IMR-90 (cell line): ENCODE measurements at regions not wholly inside any gene's neighbourhood (a gene's known extent, or its start where the extent isn't known, plus 50 kb on each side); places are given as distances from the start of the nearest gene placed in this dataset.
A peak's percentile ranks its signal among the peaks of the same experiment; 100 is the strongest.

Experiments used
- ATAC-seq: fragments of 200-7000 bp; cut with Tn5 transposase; 2 replicates; pipeline ENCODE4 v1.9.1; 2020; ENCODE audit warnings: low read depth, mild to moderate bottlenecking, moderate library complexity
- BruUV-seq: library from RNA; stranded (reverse); fragments of 400-500 nt; replicated peaks from 2 replicates; lab custom pipeline; 2021; lab: Mats Ljungman, UMichigan
- CTCF ChIA-PET: fragments of 300-600 bp; formaldehyde crosslinking; extraction: SDS; loops from one replicate; lab custom pipeline; 2021; ENCODE audit warnings: antibody characterized with exemption; lab: Yijun Ruan, JAX
- POLR2A ChIA-PET: fragments of 300-600 bp; sonication (Branson Sonifier 250); formaldehyde crosslinking; loops from one replicate; lab custom pipeline; 2022; ENCODE audit warnings: antibody characterized with exemption; ENCODE audit not compliant: unreplicated experiment; lab: Charles Lee
- DNase-seq: peaks from one replicate; pipeline ENCODE4 v3.0.0; 2013
- H2AFZ ChIP-seq: replicated peaks from 2 replicates; pipeline ENCODE3; 2013; ENCODE audit warnings: low read length, mild to moderate bottlenecking; ENCODE audit not compliant: poor library complexity
- H2AK5ac ChIP-seq: 2 replicates; pipeline ENCODE4 v1.6.1; 2013; ENCODE audit warnings: low read depth, low read length, inconsistent platforms
- H2AK9ac ChIP-seq: replicated peaks from 2 replicates; pipeline ENCODE3; 2013; ENCODE audit warnings: mild to moderate bottlenecking, low read depth, low read length, moderate library complexity; ENCODE audit not compliant: poor library complexity
- H2BK120ac ChIP-seq: 2 replicates; pipeline ENCODE4 v1.6.1; 2013; ENCODE audit warnings: low read depth, low read length, inconsistent platforms
- H2BK15ac ChIP-seq: 3 replicates; pipeline ENCODE4 v1.6.1; 2013; ENCODE audit warnings: low read depth, low read length, inconsistent platforms
- H2BK20ac ChIP-seq: 2 replicates; pipeline ENCODE4 v1.6.1; 2013; ENCODE audit warnings: low read depth, mild to moderate bottlenecking, inconsistent platforms, low read length, moderate library complexity
- H2BK5ac ChIP-seq: 2 replicates; pipeline ENCODE4 v1.6.1; 2013; ENCODE audit warnings: mild to moderate bottlenecking, low read depth, low read length, inconsistent platforms; ENCODE audit not compliant: poor library complexity, severe bottlenecking
- H3K14ac ChIP-seq: replicated peaks from 2 replicates; pipeline ENCODE4 v1.6.1; 2013; ENCODE audit warnings: low read depth, low read length, inconsistent platforms
- H3K18ac ChIP-seq: 2 replicates; pipeline ENCODE4 v1.6.1; 2013; ENCODE audit warnings: low read depth, low read length, control low read depth
- H3K23ac ChIP-seq: 2 replicates; pipeline ENCODE4 v1.6.1; 2013; ENCODE audit warnings: low read depth, low read length, inconsistent platforms
- H3K27ac ChIP-seq: 2 replicates; pipeline ENCODE4 v1.5.1; 2013; ENCODE audit warnings: mild to moderate bottlenecking, control low read depth, low read length; ENCODE audit not compliant: insufficient read depth
- H3K27me3 ChIP-seq: 2 replicates; pipeline ENCODE4 v1.6.1; 2013; ENCODE audit warnings: low read length; ENCODE audit not compliant: control insufficient read depth, insufficient read depth
- H3K36me3 ChIP-seq: 2 replicates; pipeline ENCODE4 v1.6.1; 2013; ENCODE audit warnings: low read length, mixed read lengths; ENCODE audit not compliant: control insufficient read depth, insufficient read depth
- H3K4ac ChIP-seq: 2 replicates; pipeline ENCODE4 v1.6.1; 2013; ENCODE audit warnings: low read depth, low read length, inconsistent platforms
- H3K4me1 ChIP-seq: 2 replicates; pipeline ENCODE4 v1.6.1; 2013; ENCODE audit warnings: low read length, mixed read lengths; ENCODE audit not compliant: control insufficient read depth, insufficient read depth
- H3K4me2 ChIP-seq: 2 replicates; pipeline ENCODE4 v1.6.1; 2013; ENCODE audit warnings: low read depth, mild to moderate bottlenecking, control low read depth, low read length, moderate library complexity
- H3K4me3 ChIP-seq: 2 replicates; pipeline ENCODE4 v1.5.1; 2013; ENCODE audit warnings: low read depth, mild to moderate bottlenecking, control low read depth, low read length, moderate library complexity; ENCODE audit not compliant: insufficient read depth
- H3K56ac ChIP-seq: 2 replicates; pipeline ENCODE4 v1.6.1; 2013; ENCODE audit warnings: low read length, inconsistent platforms; ENCODE audit not compliant: insufficient read depth; ENCODE audit errors: extremely low read depth
- H3K79me1 ChIP-seq, 2 experiments: 2 replicates each; pipeline ENCODE4 v1.6.1; 2013; ENCODE audit warnings: low read length in 2 of 2, inconsistent platforms in 1 of 2, low read depth in 1 of 2
- H3K9ac ChIP-seq: 2 replicates; pipeline ENCODE4 v1.6.1; 2013; ENCODE audit warnings: low read depth, low read length, control low read depth
- H3K9me1 ChIP-seq: 2 replicates; pipeline ENCODE4 v1.6.1; 2013; ENCODE audit warnings: low read length, inconsistent platforms; ENCODE audit not compliant: insufficient read depth
- H3K9me3 ChIP-seq: 2 replicates; pipeline ENCODE4 v1.6.1; 2013; ENCODE audit warnings: low read length; ENCODE audit not compliant: control insufficient read depth, insufficient read depth
- H4K20me1 ChIP-seq: 2 replicates; pipeline ENCODE4 v1.6.1; 2013; ENCODE audit warnings: low read length, inconsistent platforms; ENCODE audit not compliant: insufficient read depth
- H4K5ac ChIP-seq: 2 replicates; pipeline ENCODE4 v1.6.1; 2013; ENCODE audit warnings: mild to moderate bottlenecking, low read depth, low read length, control low read depth
- H4K8ac ChIP-seq, 2 experiments: 2 replicates each; pipeline ENCODE4 v1.6.1; 2013; ENCODE audit warnings: low read depth in 2 of 2, low read length in 2 of 2, control low read depth in 1 of 2, inconsistent platforms in 1 of 2
- H4K91ac ChIP-seq: 2 replicates; pipeline ENCODE4 v1.6.1; 2013; ENCODE audit warnings: low read depth, low read length, inconsistent platforms; ENCODE audit not compliant: insufficient read depth
- CHD1 ChIP-seq: IDR thresholded peaks from 2 replicates; pipeline ENCODE4 v1.6.1; 2012; ENCODE audit warnings: low read depth, low read length, improper control_type of control experiment
- MXI1 ChIP-seq: IDR thresholded peaks from 2 replicates; pipeline ENCODE4 v1.6.1; 2012; ENCODE audit warnings: low read depth, mild to moderate bottlenecking, low read length, moderate library complexity, borderline replicate concordance
- WGBS, 2 experiments: methylation state at CpG; one replicate each; pipeline versions ENCODE4 v1.1.5 to v1.1.7; 2013; ENCODE audit warnings: missing lambda C conversion rate in 2 of 2; ENCODE audit not compliant: insufficient read length in 1 of 2; ENCODE audit errors: extremely low coverage in 2 of 2; 5-methylcytosine and 5-hydroxymethylcytosine counted together
- dilution Hi-C: fragments of 300-500 bp; cut with HindIII; formaldehyde crosslinking; loops from one replicate; pipeline ENCODE4 v1.14.3; 2018; ENCODE audit warnings: low sequenced_read_pairs; ENCODE audit not compliant: unreplicated experiment
- in situ Hi-C: fragments of 300-500 bp; cut with MboI; formaldehyde crosslinking; loops from 3 replicates; pipeline ENCODE4 v1.14.3; 2019; ENCODE audit warnings: low sequenced_read_pairs, inconsistent platforms, mixed read lengths
- intact Hi-C: fragments of 100-400 bp; cut with micrococcal nuclease; formaldehyde crosslinking; loops from 2 replicates; pipeline ENCODE4 v1.10.0; 2022
- TF ChIP-seq, protein P1 (sequence below): fragments of 150-350 bp; IDR thresholded peaks from 2 replicates; pipeline ENCODE4 v1.6.1; 2016; ENCODE audit warnings: low read depth, mild to moderate bottlenecking, low read length, moderate library complexity, borderline replicate concordance

DNA sequence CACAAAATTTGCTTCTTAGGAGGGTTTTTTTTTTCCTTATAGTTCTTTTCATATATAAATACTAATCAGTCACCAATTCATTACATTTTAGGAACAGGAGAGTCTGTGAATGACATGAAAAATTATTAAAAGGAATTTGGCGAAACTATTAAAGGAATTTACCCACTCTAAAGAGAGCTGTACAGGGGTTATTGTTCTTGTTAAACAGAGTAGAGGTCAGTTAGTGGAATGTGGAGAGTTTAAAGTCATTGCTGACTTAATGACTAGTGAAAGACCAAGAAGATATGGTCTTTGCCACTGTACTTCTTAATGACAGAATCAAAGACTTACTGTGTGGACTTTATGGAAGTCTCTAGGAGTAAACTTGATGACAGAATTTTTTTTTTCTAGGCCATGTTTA is 333.6 kb upstream of the C2CD4B start:
- ChIA-PET CTCF (no interaction called here), POLR2A (no interaction called here)
- no peak overlapping the region for H3K56ac ChIP-seq
- no peak overlapping the region for H3K4me3 ChIP-seq
- no peaks in the 10 kb centered on the region for H3K27me3 ChIP-seq
- DNase-seq (no peak), ATAC-seq (peak; percentile 24; the same call in 1 of the 2 replicates)
- peaks cover 18% of the 10 kb centered on the region for H3K4me1 ChIP-seq
- H3K9me3 ChIP-seq, result no peaks in the 10 kb centered on the region
- dilution Hi-C loops, result no loop called here
- intact Hi-C loops, result loop anchor here (5.0 kb wide), 2 partner anchors 106 to 114 kb away; partner anchors contain the start of gene TLN2
- H2BK20ac ChIP-seq, result no peak overlapping the region
- 0 out of 2 replicates have a peak overlapping the region, but pooled peaks have one; percentile 43 for H3K14ac ChIP-seq
- H2BK5ac ChIP-seq, result no peak overlapping the region
- H2AK5ac ChIP-seq, result no peak overlapping the region
- H4K8ac ChIP-seq, result no peak overlapping the region
- H4K91ac ChIP-seq, result no peak overlapping the region
- H4K20me1 ChIP-seq, result no peaks in the 10 kb centered on the region
- no peak overlapping the region for H3K23ac ChIP-seq
- no CpG with 5 or more reads among the region's 1 CpG for WGBS, 2 experiments
- H3K4ac ChIP-seq, result no peak overlapping the region
- H2AFZ ChIP-seq, result no peak overlapping the region
- H3K27ac ChIP-seq, result no peak overlapping the region
- TF ChIP-seq CHD1, result no peak
- TF ChIP-seq, protein P1, sequence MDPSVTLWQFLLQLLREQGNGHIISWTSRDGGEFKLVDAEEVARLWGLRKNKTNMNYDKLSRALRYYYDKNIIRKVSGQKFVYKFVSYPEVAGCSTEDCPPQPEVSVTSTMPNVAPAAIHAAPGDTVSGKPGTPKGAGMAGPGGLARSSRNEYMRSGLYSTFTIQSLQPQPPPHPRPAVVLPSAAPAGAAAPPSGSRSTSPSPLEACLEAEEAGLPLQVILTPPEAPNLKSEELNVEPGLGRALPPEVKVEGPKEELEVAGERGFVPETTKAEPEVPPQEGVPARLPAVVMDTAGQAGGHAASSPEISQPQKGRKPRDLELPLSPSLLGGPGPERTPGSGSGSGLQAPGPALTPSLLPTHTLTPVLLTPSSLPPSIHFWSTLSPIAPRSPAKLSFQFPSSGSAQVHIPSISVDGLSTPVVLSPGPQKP, result no peak
- no peak for TF ChIP-seq MXI1
- BruUV-seq, result no TSS peak
- H2AK9ac ChIP-seq, result no peak overlapping the region
- no peaks in the 10 kb centered on the region for H3K36me3 ChIP-seq
- no peak overlapping the region for H4K5ac ChIP-seq
- in situ Hi-C loops, result no loop called here
- H2BK15ac ChIP-seq, result no peak overlapping the region
- H3K4me2 ChIP-seq, result no peak overlapping the region
- H3K9me1 ChIP-seq, result peaks cover 13% of the 10 kb centered on the region; the same call in 1 of the 2 replicates
- no peak overlapping the region for H3K18ac ChIP-seq
- H3K9ac ChIP-seq, result no peak overlapping the region
- H3K79me1 ChIP-seq, result peaks cover 19 to 20% of the 10 kb centered on the region in 2 experiments
- no peak overlapping the region for H2BK120ac ChIP-seq
